SU-DHL-6 (cell line): ENCODE measurements at regions not wholly inside any gene's neighbourhood (a gene's known extent, or its start where the extent isn't known, plus 50 kb on each side); places are given as distances from the start of the nearest gene placed in this dataset.
"Not testable (repeated sequence)": the region's sequence is repeated elsewhere in the genome, so short reads cannot be mapped to it uniquely, and the experiment has no call there.

Experiments
- H2AFZ ChIP-seq: fragments of 200-600 bp; sonication (generic); 2 replicates; pipeline ENCODE4 v1.6.1; 2014; ENCODE audit warnings: low read depth, mild to moderate bottlenecking, moderate library complexity, mixed read lengths, antibody characterized with exemption, low read length; ENCODE audit not compliant: severe bottlenecking
- H3F3A ChIP-seq: fragments of 200-600 bp; shearing (Covaris generic); 2 replicates; pipeline ENCODE4 v1.6.0; 2016; ENCODE audit warnings: antibody characterized with exemption, mild to moderate bottlenecking; ENCODE audit not compliant: insufficient read depth
- H3K27ac ChIP-seq: fragments of 200-600 bp; sonication (generic); 2 replicates; pipeline ENCODE4 v1.5.1; 2016; ENCODE audit warnings: low read depth, mild to moderate bottlenecking, low read length, moderate library complexity, mixed read lengths
- H3K27me3 ChIP-seq: fragments of 200-600 bp; sonication (generic), shearing (Covaris generic); 2 replicates; pipeline ENCODE4 v1.6.0; 2014; ENCODE audit warnings: mild to moderate bottlenecking, low read length
- H3K36me3 ChIP-seq: fragments of 200-600 bp; sonication (generic); 2 replicates; pipeline ENCODE4 v1.6.1; 2014; ENCODE audit warnings: mild to moderate bottlenecking, low read length, mixed read lengths
- H3K4me2 ChIP-seq: fragments of 300-600, 200-600 bp; shearing (Covaris generic), sonication (generic); 2 replicates; pipeline ENCODE4 v1.6.0; 2014; ENCODE audit warnings: low read length, low read depth, mild to moderate bottlenecking; ENCODE audit not compliant: poor library complexity, severe bottlenecking
- H3K4me3 ChIP-seq: fragments of 200-600 bp; sonication (generic); 2 replicates; pipeline ENCODE4 v1.5.1; 2014; ENCODE audit warnings: antibody characterized with exemption, low read length, mild to moderate bottlenecking, mixed read lengths; ENCODE audit not compliant: insufficient read depth, poor library complexity, severe bottlenecking
- H3K79me2 ChIP-seq: fragments of 200-600 bp; sonication (generic); 2 replicates; pipeline ENCODE4 v1.6.1; 2014; ENCODE audit warnings: mild to moderate bottlenecking, low read length, moderate library complexity; ENCODE audit not compliant: insufficient read depth
- H3K9ac ChIP-seq: fragments of 200-600 bp; sonication (generic); 2 replicates; pipeline ENCODE4 v1.7.0; 2014; ENCODE audit warnings: mild to moderate bottlenecking, low read length
- H3K9me2 ChIP-seq: fragments of 200-600 bp; sonication (generic); replicated peaks from 2 replicates; pipeline ENCODE4 v1.6.1; 2014; ENCODE audit warnings: low read length; ENCODE audit not compliant: insufficient read depth
- H3K9me3 ChIP-seq: fragments of 200-600 bp; sonication (generic); 2 replicates; pipeline ENCODE4 v1.6.1; 2014; ENCODE audit warnings: low read length, mixed read lengths; ENCODE audit not compliant: insufficient read depth
- H4K20me1 ChIP-seq: fragments of 200-600 bp; sonication (generic); 2 replicates; pipeline ENCODE4 v1.6.1; 2014; ENCODE audit warnings: low read depth, mild to moderate bottlenecking, antibody characterized with exemption, low read length, moderate library complexity, mixed read lengths
- CTCF ChIP-seq: fragments of 200-600 bp; sonication (generic); IDR thresholded peaks from one replicate; pipeline ENCODE4 v1.5.1; 2017; ENCODE audit warnings: antibody characterized with exemption, mild to moderate bottlenecking, low read length, moderate library complexity; ENCODE audit not compliant: insufficient read depth, poor library complexity, severe bottlenecking
- EZH2phosphoT487 ChIP-seq: fragments of 200-600 bp; sonication (generic), shearing (Covaris generic); conservative IDR thresholded peaks from 2 replicates; pipeline ENCODE4 v1.6.1; 2018; ENCODE audit warnings: mild to moderate bottlenecking, antibody characterized with exemption, low read length, moderate library complexity, mixed read lengths

- H3K79me2 ChIP-seq, result no peaks in the 10 kb centered on the region
- no peak overlapping the region for H3K27ac ChIP-seq
- peaks cover 2% of the 10 kb centered on the region; the same call in 1 of the 2 replicates for H3K27me3 ChIP-seq
- H3K36me3 ChIP-seq, result no peaks in the 10 kb centered on the region
- H3F3A ChIP-seq, result no peaks in the 10 kb centered on the region
- TF ChIP-seq CTCF (no peak), EZH2phosphoT487 (no peak)
- no peaks in the 10 kb centered on the region for H3K9me2 ChIP-seq
- H2AFZ ChIP-seq, result no peak overlapping the region
- H4K20me1 ChIP-seq, result no peaks in the 10 kb centered on the region
- H3K4me2 ChIP-seq, result no peak overlapping the region
- no peak overlapping the region for H3K4me3 ChIP-seq
- no peak overlapping the region for H3K9ac ChIP-seq
- no peaks in the 10 kb centered on the region for H3K9me3 ChIP-seq
These were observed 410.3 kb downstream of the DTWD2 start for GRCh38 chr5:118578093-118578492.

GRCh38 chr5:118577621-118578020 lies 410.7 kb downstream of the DTWD2 start:
- Histone ChIP-seq H3K9me2 (no peaks in the 10 kb centered on the region), H3K36me3 (no peaks in the 10 kb centered on the region)
- no peak for TF ChIP-seq CTCF
- TF ChIP-seq EZH2phosphoT487, result no peak

DNA sequence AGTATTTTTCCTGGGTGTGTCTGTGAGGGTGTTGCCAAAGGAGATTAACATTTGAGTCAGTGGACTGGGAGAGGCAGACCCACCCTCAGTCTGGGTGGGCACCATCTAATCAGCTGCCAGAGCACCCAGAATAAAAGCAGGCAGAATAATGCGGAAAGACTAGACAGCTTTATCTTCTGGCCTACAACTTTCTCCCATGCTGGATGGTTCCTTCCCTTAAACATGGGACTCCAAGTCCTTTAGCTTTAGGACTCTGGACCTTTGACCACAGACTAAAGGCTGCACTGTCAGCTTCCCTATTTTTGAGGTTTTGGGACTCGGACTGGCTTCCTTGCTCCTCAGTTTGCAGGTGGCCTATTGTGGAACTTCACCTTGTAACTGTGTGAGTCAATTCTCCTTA lies 418.1 kb downstream of the DTWD2 start:
- H2AFZ ChIP-seq, H3K36me3 ChIP-seq, H3K4me3 ChIP-seq, H3K9ac ChIP-seq, H4K20me1 ChIP-seq, H3F3A ChIP-seq, H3K4me2 ChIP-seq, H3K79me2 ChIP-seq, H3K9me3 ChIP-seq, H3K9me2 ChIP-seq, H3K27ac ChIP-seq, H3K27me3 ChIP-seq: not testable (repeated sequence)

More at GRCh38 chr5:118577621-118578020, 410.7 kb downstream of the DTWD2 start:
- no peaks in the 10 kb centered on the region for H4K20me1 ChIP-seq
- H3K79me2 ChIP-seq, result no peaks in the 10 kb centered on the region
- H3K4me2 ChIP-seq, result no peak overlapping the region
- H3K27ac ChIP-seq, result no peak overlapping the region
- H3K9ac ChIP-seq, result no peak overlapping the region
- H2AFZ ChIP-seq, result no peak overlapping the region
- H3K27me3 ChIP-seq, result peaks cover 2% of the 10 kb centered on the region; the same call in 1 of the 2 replicates
- no peaks in the 10 kb centered on the region for H3K9me3 ChIP-seq
- H3F3A ChIP-seq, result no peaks in the 10 kb centered on the region
- H3K4me3 ChIP-seq, result no peak overlapping the region

- H3K36me3 ChIP-seq, H3K9me2 ChIP-seq: not testable (repeated sequence)
These were observed 418.8 kb downstream of the DTWD2 start for GRCh38 chr5:118569596-118569995.

More at GRCh38 chr5:118569596-118569995, 418.8 kb downstream of the DTWD2 start:
- H3F3A ChIP-seq, H3K9me3 ChIP-seq, H3K4me3 ChIP-seq, H3K4me2 ChIP-seq, H2AFZ ChIP-seq, H3K79me2 ChIP-seq, H3K9ac ChIP-seq, H3K27me3 ChIP-seq, H3K27ac ChIP-seq, H4K20me1 ChIP-seq: not testable (repeated sequence)
